NCI-H2196 treated with DMSO at 0.1 percent for 48 hours (cell line): ENCODE measurements at regions not wholly inside any gene's neighbourhood (a gene's known extent, or its start where the extent isn't known, plus 50 kb on each side); places are given as distances from the start of the nearest gene placed in this dataset.

Source experiments
- DNase-seq: peaks from one replicate; lab custom pipeline; 2025; ENCODE audit not compliant: unreplicated experiment; lab: John Stamatoyannopoulos, UW

DNA sequence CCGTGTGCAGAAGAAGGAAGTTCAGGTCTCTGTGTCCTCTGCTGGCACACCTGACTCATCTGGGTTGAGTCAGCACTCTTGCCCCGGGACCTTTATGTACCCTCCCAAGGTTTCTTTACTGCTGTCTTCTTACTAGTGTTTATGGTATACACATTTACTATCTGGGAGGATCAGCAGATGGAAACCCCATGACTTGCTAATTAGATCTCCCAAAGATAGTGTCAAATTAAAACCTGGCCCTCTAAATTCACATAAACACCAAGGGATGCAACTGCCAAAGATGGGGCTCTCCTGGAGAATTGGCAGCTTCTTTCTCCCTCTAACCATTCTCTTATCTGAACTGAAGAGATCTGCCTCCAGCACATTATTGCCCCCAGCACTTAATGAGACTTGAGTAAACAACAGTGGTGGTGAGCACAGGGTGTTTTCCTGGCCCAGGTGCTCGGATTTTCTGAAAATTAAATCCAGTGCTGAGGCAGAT, 718.1 kb upstream of the SOX9 start:
- DNase-seq: peak; percentile 40

GRCh38 chr17:71405101-71405500, 715.7 kb upstream of the SOX9 start:
- DNase-seq: no peak

DNA sequence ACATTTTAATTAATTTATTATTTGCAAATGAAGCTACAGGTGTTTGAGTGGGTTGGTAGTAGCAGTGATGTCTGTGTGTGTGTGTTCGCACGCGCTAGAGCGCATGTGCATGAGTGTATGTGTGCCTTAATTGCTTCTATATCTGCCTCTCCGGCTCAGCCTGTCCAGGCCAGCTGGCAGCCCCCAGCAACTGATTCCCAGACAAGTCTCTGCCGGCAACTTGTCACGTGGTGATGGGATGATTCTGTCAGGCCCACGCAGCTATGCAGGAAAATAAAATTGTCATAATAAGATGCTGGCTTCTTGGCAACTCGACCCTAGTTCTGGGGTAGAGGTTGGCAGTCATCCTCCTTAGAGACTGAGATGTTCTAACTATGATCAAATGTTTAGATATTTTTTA, 712.8 kb upstream of the SOX9 start:
- DNase-seq: no peak

- no peak for DNase-seq
Observed at GRCh38 chr17:71409137-71409536, 711.7 kb upstream of the SOX9 start.

- no peak for DNase-seq
Observed at GRCh38 chr17:71409712-71410111, 711.1 kb upstream of the SOX9 start.

DNA sequence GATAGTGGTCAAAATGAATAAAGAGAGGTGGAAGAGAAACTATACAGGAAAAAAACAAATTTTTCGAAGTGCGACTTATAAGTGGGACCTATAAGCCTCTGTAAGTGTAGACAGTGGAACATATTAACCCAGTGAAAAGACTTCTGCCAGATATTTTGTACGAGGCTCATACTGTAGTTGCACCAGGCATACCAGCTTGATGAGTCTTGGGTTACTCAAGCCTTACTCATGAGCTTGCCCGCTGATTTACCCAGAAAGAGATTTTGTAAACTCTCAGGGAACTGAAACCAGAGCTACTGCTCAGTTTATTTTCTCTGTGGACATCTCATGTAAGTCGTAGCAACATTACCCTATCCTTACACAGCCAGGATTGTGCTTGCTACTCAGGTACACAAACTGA, 708.0 kb upstream of the SOX9 start:
- DNase-seq: no peak

DNA sequence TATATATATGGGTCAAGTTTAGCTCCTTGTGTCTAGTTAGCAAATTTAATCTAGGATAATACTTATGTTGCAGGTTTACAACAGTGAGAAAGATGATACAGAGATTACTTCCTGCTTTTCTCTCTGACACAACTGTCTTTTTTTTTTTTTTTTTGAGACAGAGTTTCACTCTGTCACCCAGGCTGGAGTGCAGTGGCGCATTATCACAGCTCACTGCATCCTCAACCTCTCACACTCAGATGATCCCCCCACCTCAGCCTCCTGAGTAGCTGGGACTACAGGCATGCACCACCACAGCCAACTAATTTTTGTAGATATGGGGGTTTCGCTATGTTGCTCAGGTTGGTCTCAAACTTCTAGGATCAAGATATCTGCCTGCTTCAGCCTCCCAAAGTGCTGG, 706.9 kb upstream of the SOX9 start:
- DNase-seq: no peak

DNA sequence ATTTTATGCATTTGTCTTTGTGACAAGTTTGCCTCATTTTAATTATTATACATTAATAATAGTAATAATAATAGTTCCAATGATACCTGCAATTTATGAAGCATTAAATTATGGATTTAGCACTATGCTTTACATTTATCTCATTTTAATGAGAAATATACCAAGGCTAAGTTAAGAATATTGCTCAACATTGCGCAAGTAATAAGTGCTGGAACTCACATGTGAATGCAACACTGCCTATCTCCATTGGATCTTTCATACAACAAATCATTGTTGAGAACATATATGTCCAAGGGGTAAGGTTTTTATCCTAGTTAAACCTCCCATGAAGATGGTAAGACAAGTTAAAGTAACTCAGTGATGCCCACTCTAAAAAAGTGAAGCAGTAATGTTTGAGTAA, 703.7 kb upstream of the SOX9 start:
- no peak for DNase-seq

DNA sequence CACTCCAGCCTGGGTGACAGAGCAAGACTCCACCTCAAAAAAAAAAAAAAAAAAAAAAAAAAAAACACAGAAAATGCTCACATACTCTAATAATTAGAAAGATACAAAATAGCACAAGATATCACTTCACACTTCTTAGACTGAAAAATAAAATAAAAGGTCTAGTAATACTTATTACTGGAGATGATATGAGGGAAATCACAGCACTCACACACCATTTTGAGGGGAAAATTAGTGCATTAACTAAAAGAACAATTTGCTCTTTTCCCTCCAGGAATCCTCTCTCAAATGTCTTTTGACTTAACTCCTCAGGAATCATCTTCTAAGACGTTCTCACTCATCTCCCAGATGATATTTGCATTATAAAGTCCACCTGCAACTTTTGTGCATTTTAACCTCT, 697.9 kb upstream of the SOX9 start:
- no peak for DNase-seq

- DNase-seq: peak; percentile 43
Observed at GRCh38 chr17:71423871-71424546, 696.8 kb upstream of the SOX9 start.

GRCh38 chr17:71427801-71428200, 693.0 kb upstream of the SOX9 start:
- DNase-seq: no peak

DNA sequence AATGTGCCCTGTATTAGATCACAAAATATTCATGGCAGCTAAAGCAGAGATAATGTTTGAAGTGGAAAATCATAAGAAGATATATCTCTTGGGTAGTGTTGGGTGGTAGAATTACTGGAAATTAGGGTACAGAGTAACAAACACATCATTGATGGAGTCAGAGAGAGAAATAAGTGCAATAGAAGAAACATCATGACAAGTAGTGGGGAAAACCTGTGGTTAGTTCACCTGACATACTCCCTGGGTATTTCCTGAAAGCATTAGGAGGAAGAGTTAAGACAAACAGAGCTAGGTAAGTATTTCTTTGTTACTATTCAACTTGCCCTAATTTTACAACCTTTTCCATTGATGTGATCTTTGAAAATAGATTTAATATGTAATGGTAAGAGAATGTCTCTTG, 691.9 kb upstream of the SOX9 start:
- DNase-seq: no peak

GRCh38 chr17:71430281-71430680, 690.5 kb upstream of the SOX9 start:
- no peak for DNase-seq

DNA sequence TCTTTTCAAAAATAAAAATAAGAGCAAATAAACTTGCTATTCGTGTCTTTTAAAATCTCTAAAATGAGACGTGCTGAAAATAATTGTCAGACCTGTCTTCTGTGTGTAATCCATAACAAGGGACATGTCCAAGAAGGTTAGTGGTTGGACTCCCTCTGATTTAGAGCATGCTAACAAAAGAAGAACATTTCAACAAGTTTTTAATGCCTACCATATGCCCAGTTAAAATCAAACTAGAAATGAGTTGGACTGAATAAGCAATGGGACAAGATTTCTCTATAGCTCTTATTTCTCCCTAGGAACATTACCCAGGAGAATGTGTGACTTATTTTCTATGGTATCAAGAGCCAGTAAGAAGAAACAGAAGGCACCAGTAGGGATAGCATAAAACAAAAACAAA, 689.7 kb upstream of the SOX9 start:
- DNase-seq: no peak

DNA sequence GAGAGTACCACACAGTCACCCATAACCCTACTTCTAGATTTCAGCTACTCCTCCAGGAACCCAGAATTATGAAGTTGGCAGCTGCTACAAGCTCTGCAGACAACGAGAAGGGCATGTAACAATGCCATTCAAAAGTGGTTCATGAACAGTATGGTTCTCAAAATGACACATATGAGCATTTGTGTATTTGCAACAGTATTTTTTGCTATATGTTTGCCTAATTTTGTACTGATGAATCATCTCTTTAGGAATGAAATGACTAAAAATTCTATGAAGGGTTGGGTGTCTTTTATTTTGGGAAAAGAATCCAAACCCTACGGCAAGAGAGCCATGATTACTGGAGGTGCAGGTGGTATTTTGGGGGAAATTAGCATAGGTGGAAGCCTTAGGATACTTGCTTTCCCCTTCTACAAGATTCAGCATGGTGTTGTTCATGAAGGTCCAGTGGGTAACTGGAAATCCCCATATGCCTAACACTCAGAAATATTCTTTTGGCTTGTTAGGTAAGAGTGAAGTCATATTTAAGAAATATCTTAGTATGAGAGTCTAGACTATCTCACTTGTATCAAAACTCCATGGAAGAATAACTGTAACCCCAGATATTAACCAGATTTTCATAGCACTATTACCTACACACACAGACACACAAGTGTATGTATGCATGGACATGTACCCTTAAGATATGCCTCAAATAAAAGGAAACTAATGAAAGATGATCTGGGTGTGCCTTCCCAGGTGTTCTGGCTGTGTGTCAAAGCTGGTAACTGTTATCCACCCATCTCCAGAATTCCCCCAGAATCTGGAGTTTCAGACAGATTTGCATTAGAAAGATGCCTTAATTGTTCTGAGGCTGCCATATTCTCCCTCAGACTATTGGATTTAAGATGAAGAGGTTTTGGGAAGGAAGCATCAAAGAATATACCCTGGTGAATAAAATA, 688.2 kb upstream of the SOX9 start:
- no peak for DNase-seq

- DNase-seq: no peak
Observed at GRCh38 chr17:71434716-71435115, 686.1 kb upstream of the SOX9 start.

DNA sequence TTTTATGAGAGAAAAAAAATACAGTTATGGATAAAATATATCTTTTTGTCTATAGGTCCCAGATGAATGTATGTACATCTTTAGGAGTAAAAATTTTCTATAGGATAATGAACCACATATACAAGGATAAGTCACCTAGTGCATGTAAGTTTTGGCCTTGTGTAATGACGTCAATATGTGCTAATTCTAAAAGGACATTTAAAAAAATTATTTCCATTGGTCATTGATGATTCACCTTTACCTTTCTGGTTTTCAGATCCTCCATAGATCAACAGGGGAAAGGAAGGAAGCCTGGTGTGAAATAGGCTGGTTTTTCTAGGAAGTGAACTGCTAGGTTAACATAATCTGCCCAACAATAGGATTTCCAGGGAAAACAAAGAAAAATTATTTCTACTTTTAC, 684.3 kb upstream of the SOX9 start:
- no peak for DNase-seq

- no peak for DNase-seq
Observed at GRCh38 chr17:71437166-71437565, 683.7 kb upstream of the SOX9 start.

- peak; percentile 45 for DNase-seq
Observed at GRCh38 chr17:71438631-71439146, 682.1 kb upstream of the SOX9 start.

GRCh38 chr17:71440513-71440912, 680.3 kb upstream of the SOX9 start:
- DNase-seq: no peak

DNA sequence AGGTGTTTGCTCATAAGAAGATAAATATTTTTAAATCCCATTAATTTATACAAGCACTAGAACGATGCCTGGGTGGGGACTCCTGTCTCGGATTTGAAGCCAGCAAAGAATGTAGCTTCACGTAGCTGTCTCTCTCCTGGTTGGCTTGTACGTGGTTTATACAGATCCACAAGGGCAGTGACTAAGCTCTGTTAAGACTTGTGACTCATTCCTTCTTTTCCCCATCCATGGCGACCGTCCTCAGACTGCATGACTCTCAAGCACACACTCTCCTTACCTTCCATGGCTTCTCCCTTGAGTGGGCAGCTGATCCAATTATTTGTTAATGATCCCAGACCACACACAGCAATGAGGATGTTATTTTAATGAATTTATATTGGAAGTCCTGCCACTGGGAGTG, 679.7 kb upstream of the SOX9 start:
- no peak for DNase-seq

DNA sequence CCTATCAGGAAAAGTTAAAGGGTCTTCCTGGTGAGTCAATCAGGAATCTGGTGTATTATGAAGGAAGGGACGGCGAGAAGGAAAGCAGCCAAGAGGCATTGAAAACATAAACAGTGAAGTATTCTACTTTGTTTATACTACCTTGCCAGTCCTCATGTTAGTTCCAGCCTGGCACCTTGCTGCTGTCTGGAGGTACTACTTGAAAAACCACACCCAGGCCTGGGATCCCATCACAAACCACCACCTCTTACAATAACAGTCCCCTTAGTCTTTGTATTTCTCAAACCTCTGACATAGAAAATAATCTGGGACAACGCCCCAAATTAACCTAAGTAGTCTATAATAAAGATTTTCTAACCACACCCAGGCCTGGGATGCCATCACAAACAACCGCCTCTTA, 676.7 kb upstream of the SOX9 start:
- no peak for DNase-seq
